Stimulated activated CD8-positive, alpha-beta memory T cell treated with anti-CD3 and anti-CD28 coated beads, Interleukin-7, amount 100 ng/mL, for 1 hour (primary cell): ENCODE measurements at regions not wholly inside any gene's neighbourhood (a gene's known extent, or its start where the extent isn't known, plus 50 kb on each side); places are given as distances from the start of the nearest gene placed in this dataset.
"Not testable (repeated sequence)": the region's sequence is repeated elsewhere in the genome, so short reads cannot be mapped to it uniquely, and the experiment has no call there.

Source experiments
- DNase-seq, 2 donors: peaks; one replicate each; pipeline ENCODE4 v3.0.0-alpha.2; 2020; ENCODE audit warnings: low read depth in 2 of 2

GRCh38 chr4:140249351-140249750 is 95.4 kb upstream of the MAML3 start:
- no peak for DNase-seq

GRCh38 chr4:140247237-140247636 is 93.3 kb upstream of the MAML3 start:
- DNase-seq = no peak

DNA sequence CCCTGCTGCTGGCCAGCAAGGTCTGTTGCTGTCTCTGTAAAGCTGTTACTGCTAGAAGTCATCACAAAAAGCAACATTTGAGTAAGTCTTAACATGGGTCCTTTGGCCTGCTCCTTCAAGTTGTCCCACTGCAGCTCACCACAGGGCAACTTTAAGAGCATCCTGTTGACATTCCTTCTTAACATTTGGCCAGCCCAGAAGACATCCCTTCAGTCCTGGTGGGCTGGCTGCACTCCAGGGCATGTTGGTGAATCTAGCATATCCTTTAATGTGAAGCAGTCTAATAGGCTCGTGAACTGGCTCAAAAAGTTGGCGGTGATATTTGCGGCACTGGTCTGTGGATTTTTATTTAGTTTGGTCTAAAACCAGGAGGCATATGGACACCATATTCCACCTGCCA is 92.2 kb upstream of the MAML3 start:
- no peak for DNase-seq

- DNase-seq = no peak
Observed at GRCh38 chr4:140244328-140244727, 90.3 kb upstream of the MAML3 start.

DNA sequence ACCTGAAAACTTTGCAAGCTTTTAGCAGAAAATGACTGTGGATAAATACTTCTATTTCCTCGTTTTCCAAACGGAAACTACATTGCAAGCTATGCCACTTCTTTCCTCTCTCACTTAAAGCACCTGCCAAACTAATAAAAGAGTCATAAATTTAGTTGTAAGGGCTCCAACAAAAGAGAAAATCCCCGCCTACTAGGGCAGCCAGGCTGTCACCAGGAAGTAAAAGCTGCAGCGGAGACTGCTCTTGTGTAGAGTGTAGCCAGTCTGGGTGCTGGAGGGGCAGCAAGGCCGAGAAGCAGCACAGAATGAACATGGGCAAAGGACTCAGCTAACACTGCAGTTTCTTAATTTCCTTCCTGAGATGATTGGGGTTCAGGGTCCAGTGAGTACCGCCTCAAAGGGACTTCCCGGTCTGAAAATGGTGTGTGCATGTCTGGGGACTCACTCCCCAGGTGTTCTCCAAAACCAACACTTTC is 89.3 kb upstream of the MAML3 start:
- no peak for DNase-seq

GRCh38 chr4:140242357-140243277 is 88.6 kb upstream of the MAML3 start:
- no peak for DNase-seq

GRCh38 chr4:140240237-140240636 is 86.3 kb upstream of the MAML3 start:
- no peak for DNase-seq

DNA sequence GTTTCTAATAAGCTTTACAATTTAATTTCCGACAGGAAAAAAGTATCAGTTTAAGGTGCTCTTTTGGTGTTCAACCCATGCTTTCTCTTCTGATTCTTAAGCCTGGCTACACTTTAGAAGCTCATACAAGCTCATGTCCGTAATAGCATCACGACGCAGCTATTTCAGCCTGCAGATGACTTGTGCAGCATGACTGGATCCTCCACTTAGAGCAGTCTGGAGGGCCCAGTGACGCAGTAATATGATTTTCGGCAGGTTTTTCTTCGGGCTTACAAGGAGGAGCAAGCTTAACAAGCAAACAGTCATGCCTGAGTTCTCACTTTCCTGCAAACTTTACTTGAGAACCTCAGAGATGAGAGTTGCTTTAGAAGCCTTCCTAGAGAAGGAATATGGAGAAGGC is 85.3 kb upstream of the MAML3 start:
- DNase-seq = no peak

DNA sequence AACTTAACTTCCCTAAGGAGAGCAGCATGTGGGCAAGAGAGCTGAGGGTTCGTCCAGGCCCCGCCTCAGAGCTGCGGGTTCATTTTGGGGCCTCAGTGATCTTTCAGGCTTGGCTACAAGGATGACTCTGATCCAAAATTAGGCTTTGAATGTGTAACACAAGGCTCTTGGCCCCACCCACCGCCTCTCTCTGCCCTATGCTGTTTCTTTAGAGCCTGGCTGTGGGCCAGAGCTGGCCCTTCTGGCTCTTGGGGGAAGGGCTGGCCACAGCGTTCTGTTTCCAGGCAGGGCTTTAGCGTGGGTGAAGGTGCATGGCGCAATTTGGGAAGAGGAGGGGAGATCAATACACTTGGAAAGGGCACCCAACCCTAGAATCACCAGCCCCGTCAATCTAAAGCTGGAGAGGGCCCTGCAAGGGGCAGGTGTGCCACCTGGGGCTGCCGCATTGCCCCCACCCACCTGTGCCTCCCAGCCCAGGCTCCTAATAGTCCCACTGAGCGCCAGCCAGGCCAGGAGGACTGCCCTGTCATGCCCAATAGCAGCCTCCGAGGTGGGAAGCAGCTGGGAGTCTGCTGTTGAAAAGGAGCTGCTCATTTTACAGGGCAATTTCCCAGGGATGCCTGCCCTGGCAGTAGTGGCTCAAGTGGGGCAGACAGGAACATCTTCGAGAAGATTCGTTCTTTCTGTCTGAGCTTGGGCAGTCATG is 84.5 kb upstream of the MAML3 start:
- DNase-seq = no peak

- no peak for DNase-seq
Observed at GRCh38 chr4:140237616-140238350, 83.8 kb upstream of the MAML3 start.

DNA sequence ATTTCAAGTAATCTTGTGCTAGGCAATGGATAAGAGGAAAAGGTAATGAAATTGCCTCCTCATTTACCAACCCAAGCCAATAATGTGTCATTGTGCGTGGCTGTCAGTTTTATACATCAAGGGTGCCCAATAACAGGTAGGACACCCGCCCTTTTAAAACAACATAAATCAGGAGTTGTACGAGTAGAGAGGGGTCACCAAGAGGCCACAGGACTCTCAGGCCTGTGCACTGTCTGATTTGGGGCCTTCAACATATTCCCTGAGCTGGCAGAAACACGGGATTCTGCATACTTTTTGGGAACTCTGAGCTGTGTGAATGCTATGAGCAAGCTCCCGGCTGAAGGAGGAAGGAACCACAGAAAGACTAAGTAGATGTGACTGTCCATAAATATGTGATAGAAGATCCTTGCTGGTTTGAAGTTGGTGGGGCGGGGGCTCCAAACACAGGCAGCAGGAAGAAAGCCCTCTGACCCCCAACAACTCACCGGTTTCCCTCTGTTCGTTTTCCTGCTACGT is 82.7 kb upstream of the MAML3 start:
- DNase-seq = no peak

DNA sequence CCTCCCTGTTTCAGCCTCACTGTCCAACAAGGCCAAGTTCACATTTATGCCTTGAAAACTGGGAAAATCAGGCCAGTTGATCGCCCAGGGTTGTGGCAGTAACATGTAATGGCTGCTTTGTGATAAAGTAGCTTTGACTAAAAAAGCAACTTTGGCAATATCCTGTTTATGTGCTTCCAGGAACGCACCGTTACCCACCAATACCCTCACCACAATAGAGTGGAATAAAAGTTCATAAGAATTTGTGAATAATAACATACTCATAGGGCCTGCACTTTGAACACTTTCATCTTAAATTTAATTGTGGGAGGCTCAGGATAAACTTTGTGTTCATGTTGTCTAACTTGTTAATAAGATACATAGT is 80.7 kb upstream of the MAML3 start:
- DNase-seq = no peak

GRCh38 chr4:140233791-140234696 is 80.1 kb upstream of the MAML3 start:
- DNase-seq = no peak

- DNase-seq = no peak
Observed at GRCh38 chr4:140229881-140230280, 75.9 kb upstream of the MAML3 start.

DNA sequence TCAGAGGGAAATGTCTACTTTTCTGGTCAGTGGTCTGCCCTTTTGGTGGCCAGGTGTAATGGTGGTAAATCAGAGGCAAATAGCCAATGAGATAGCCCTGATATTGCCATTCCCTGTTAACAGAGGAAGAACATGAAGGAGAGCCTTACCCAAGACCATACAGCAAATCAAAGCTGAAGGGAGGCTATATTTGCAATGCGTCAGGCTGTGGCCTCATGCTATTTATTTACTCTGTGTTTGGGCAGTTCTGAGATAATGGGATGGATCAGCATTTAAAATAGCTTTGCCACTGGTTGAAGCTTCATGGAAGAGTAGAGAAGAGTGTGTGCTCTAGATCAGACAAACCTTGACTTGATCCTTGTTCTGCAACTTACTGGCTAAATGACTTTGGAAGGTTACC is 73.3 kb upstream of the MAML3 start:
- DNase-seq = no peak

DNA sequence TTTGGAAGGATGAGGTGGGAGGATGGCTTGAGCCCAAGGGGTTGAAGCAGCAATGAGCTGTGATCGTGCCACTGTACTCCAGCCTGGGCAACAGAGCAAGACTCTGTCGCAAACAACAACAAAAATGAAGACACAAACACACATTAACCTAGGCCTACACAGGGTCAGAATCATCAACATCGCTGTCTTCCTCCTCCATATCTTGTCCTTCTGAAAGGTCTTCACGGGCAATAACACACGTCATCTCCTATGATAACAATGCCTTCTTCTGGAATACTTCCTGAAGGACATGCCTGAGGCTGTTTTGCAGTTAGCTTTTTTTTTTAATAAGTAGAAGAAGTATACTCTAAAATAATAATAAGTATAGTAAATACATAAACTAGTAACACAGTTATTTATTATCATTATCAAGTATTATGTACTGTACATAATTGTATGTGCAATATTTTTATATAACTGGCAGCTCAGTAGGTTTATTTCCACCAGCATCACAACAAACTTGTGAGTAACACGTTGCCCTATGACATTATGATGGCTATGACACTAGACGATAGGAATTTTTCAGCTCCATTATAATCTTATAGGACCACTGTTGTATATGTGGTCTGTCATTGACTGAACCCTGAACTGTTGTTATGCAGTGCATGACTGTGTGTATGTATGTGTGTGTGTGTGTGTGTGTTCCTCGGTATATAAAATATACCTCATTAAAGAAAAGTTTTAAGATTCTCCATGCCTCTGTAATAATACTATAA is 69.2 kb upstream of the MAML3 start:
- no peak for DNase-seq

DNA sequence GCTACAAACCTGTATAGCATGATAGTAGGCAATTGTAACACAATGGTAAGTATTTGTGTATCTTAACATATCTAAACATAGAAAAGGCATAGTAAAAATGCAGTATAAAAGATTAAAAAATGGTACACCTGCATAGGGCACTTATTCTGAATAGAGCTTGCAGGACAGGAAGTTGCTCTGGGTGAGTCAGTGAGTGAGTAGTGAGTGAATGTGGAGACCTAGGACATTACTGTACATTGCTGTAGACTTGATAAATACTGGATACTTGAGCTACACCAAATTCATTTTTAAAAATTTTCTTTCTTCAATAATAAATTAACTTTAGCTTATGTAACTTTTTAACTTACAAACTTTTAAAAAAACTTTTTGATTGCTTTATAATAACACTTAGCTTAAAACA is 68.2 kb upstream of the MAML3 start:
- DNase-seq = no peak

GRCh38 chr4:140220058-140220457 is 66.1 kb upstream of the MAML3 start:
- DNase-seq = no peak

GRCh38 chr4:140219567-140219966 is 65.6 kb upstream of the MAML3 start:
- no peak for DNase-seq

DNA sequence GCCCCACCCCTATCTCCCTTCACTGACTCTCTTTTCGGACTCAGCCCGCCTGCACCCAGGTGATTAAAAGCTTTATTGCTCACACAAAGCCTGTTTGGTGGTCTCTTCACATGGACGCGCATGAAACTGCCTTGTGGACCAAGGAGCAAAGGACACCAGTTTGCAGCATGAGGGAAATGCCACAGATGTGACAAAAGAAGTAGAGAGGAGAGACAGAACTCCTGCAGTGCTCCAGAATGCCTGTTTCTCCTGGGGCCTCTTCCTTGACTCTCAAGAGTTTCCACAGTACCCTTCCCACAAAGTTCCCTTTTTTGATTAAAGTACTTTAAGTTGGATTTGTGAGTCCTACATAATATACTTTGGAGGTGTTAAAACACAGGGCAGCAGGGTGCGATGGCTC is 65.1 kb upstream of the MAML3 start:
- not testable (repeated sequence) for DNase-seq
